ENCODE measurements at regions not wholly inside any gene's neighbourhood (a gene's known extent, or its start where the extent isn't known, plus 50 kb on each side); places are given as distances from the start of the nearest gene placed in this dataset.
A peak's percentile ranks its signal among the peaks of the same experiment; 100 is the strongest.
"Not testable (repeated sequence)": the region's sequence is repeated elsewhere in the genome, so short reads cannot be mapped to it uniquely, and the experiment has no call there.

- Histone ChIP-seq H3K36me3 (ENCODE audit: control insufficient read depth, insufficient read depth, low read length) (no peaks in the 10 kb centered on the region), H3K27ac (ENCODE audit: low read depth, low read length, severe bottlenecking) (no peak overlapping the region), H3K4me3 (ENCODE audit: extremely low read depth, insufficient read depth, low read length, poor library complexity, severe bottlenecking) (no peak overlapping the region), H3K4me1 (ENCODE audit: control insufficient read depth, insufficient read depth, low read length, poor library complexity, severe bottlenecking) (peaks cover 11% of the 10 kb centered on the region), H3K9me3 (ENCODE audit: control insufficient read depth, low read length) (peaks cover 8% of the 10 kb centered on the region)
- WGBS, 2 experiments (ENCODE audit: insufficient coverage in 2 of 2): 100% methylated on average over 1 of the region's 1 CpG; no CpG with 5 or more reads in 1 of the 2 experiments
These were observed 95.2 kb upstream of the JCAD start for GRCh38 chr10:30154561-30154960.

- 90 to 100% methylated on average over 2 of the region's 4 CpGs for WGBS, 2 experiments (ENCODE audit: insufficient coverage in 2 of 2)
- no peak overlapping the region for H3K27ac ChIP-seq (ENCODE audit: low read depth, low read length, severe bottlenecking)
- H3K4me3 ChIP-seq (ENCODE audit: extremely low read depth, insufficient read depth, low read length, poor library complexity, severe bottlenecking): no peak overlapping the region
- no peaks in the 10 kb centered on the region for H3K36me3 ChIP-seq (ENCODE audit: control insufficient read depth, insufficient read depth, low read length)
- H3K9me3 ChIP-seq (ENCODE audit: control insufficient read depth, low read length): peaks cover 8% of the 10 kb centered on the region
- H3K4me1 ChIP-seq (ENCODE audit: control insufficient read depth, insufficient read depth, low read length, poor library complexity, severe bottlenecking): peaks cover 11% of the 10 kb centered on the region
These were observed 94.7 kb upstream of the JCAD start for GRCh38 chr10:30154126-30154525.

GRCh38 chr10:30151581-30152389, 92.4 kb upstream of the JCAD start:
- peaks cover 11% of the 10 kb centered on the region for H3K4me1 ChIP-seq (ENCODE audit: control insufficient read depth, insufficient read depth, low read length, poor library complexity, severe bottlenecking)
- peaks cover 3% of the 10 kb centered on the region for H3K9me3 ChIP-seq (ENCODE audit: control insufficient read depth, low read length)
- H3K36me3 ChIP-seq (ENCODE audit: control insufficient read depth, insufficient read depth, low read length): no peaks in the 10 kb centered on the region
- H3K4me3 ChIP-seq (ENCODE audit: extremely low read depth, insufficient read depth, low read length, poor library complexity, severe bottlenecking): no peak overlapping the region
- H3K27ac ChIP-seq (ENCODE audit: low read depth, low read length, severe bottlenecking): peak overlapping the region; percentile 55
- WGBS, 2 experiments (ENCODE audit: insufficient coverage in 2 of 2): 88 to 90% methylated on average over 5 to 7 of the region's 8 CpGs

- no peak overlapping the region for H3K27ac ChIP-seq (ENCODE audit: low read depth, low read length, severe bottlenecking)
- H3K36me3 ChIP-seq (ENCODE audit: control insufficient read depth, insufficient read depth, low read length): no peaks in the 10 kb centered on the region
- H3K4me3 ChIP-seq (ENCODE audit: extremely low read depth, insufficient read depth, low read length, poor library complexity, severe bottlenecking): no peak overlapping the region
- no peaks in the 10 kb centered on the region for H3K9me3 ChIP-seq (ENCODE audit: control insufficient read depth, low read length)
- WGBS, 2 experiments (ENCODE audit: insufficient coverage in 2 of 2): 29 to 59% methylated on average over 1 of the region's 2 CpGs
- H3K4me1 ChIP-seq (ENCODE audit: control insufficient read depth, insufficient read depth, low read length, poor library complexity, severe bottlenecking): no peaks in the 10 kb centered on the region
These were observed 82.0 kb upstream of the JCAD start for GRCh38 chr10:30141423-30141822.

GRCh38 chr10:30134171-30134945, 75.0 kb upstream of the JCAD start:
- Histone ChIP-seq H3K36me3 (ENCODE audit: control insufficient read depth, insufficient read depth, low read length) (no peaks in the 10 kb centered on the region), H3K4me1 (ENCODE audit: control insufficient read depth, insufficient read depth, low read length, poor library complexity, severe bottlenecking) (peaks cover 5% of the 10 kb centered on the region), H3K4me3 (ENCODE audit: extremely low read depth, insufficient read depth, low read length, poor library complexity, severe bottlenecking) (no peak overlapping the region), H3K9me3 (ENCODE audit: control insufficient read depth, low read length) (no peaks in the 10 kb centered on the region), H3K27ac (ENCODE audit: low read depth, low read length, severe bottlenecking) (no peak overlapping the region)
- 79 to 88% methylated on average over 10 to 11 of the region's 11 CpGs for WGBS, 2 experiments (ENCODE audit: insufficient coverage in 2 of 2)

GRCh38 chr10:30133198-30133597, 73.8 kb upstream of the JCAD start:
- H3K4me3 ChIP-seq (ENCODE audit: extremely low read depth, insufficient read depth, low read length, poor library complexity, severe bottlenecking): no peak overlapping the region
- WGBS, 2 experiments (ENCODE audit: insufficient coverage in 2 of 2): 86 to 100% methylated on average over 1 of the region's 1 CpG
- peaks cover 5% of the 10 kb centered on the region for H3K4me1 ChIP-seq (ENCODE audit: control insufficient read depth, insufficient read depth, low read length, poor library complexity, severe bottlenecking)
- H3K9me3 ChIP-seq (ENCODE audit: control insufficient read depth, low read length): no peaks in the 10 kb centered on the region
- no peak overlapping the region for H3K27ac ChIP-seq (ENCODE audit: low read depth, low read length, severe bottlenecking)
- no peaks in the 10 kb centered on the region for H3K36me3 ChIP-seq (ENCODE audit: control insufficient read depth, insufficient read depth, low read length)

- H3K9me3 ChIP-seq (ENCODE audit: control insufficient read depth, low read length); H3K27ac ChIP-seq (ENCODE audit: low read depth, low read length, severe bottlenecking); H3K4me3 ChIP-seq (ENCODE audit: extremely low read depth, insufficient read depth, low read length, poor library complexity, severe bottlenecking); H3K36me3 ChIP-seq (ENCODE audit: control insufficient read depth, insufficient read depth, low read length); H3K4me1 ChIP-seq (ENCODE audit: control insufficient read depth, insufficient read depth, low read length, poor library complexity, severe bottlenecking): not testable (repeated sequence)
- WGBS, 2 experiments (ENCODE audit: insufficient coverage in 2 of 2): 91% methylated on average over 13 of the region's 13 CpGs
These were observed 72.0 kb upstream of the JCAD start for GRCh38 chr10:30131369-30131768.

GRCh38 chr10:30129326-30129725, 69.9 kb upstream of the JCAD start:
- H3K4me3 ChIP-seq (ENCODE audit: extremely low read depth, insufficient read depth, low read length, poor library complexity, severe bottlenecking); H3K27ac ChIP-seq (ENCODE audit: low read depth, low read length, severe bottlenecking); H3K4me1 ChIP-seq (ENCODE audit: control insufficient read depth, insufficient read depth, low read length, poor library complexity, severe bottlenecking); H3K9me3 ChIP-seq (ENCODE audit: control insufficient read depth, low read length); H3K36me3 ChIP-seq (ENCODE audit: control insufficient read depth, insufficient read depth, low read length): not testable (repeated sequence)
- WGBS, 2 experiments (ENCODE audit: insufficient coverage in 2 of 2): 94 to 100% methylated on average over 1 to 5 of the region's 8 CpGs

GRCh38 chr10:30127120-30127541, 67.7 kb upstream of the JCAD start:
- Histone ChIP-seq H3K4me3 (ENCODE audit: extremely low read depth, insufficient read depth, low read length, poor library complexity, severe bottlenecking) (no peak overlapping the region), H3K27ac (ENCODE audit: low read depth, low read length, severe bottlenecking) (no peak overlapping the region), H3K4me1 (ENCODE audit: control insufficient read depth, insufficient read depth, low read length, poor library complexity, severe bottlenecking) (no peaks in the 10 kb centered on the region), H3K36me3 (ENCODE audit: control insufficient read depth, insufficient read depth, low read length) (no peaks in the 10 kb centered on the region), H3K9me3 (ENCODE audit: control insufficient read depth, low read length) (no peaks in the 10 kb centered on the region)
- WGBS, 2 experiments (ENCODE audit: insufficient coverage in 2 of 2): 92 to 94% methylated on average over 8 of the region's 10 CpGs

GRCh38 chr10:30125496-30125895, 66.1 kb upstream of the JCAD start:
- Histone ChIP-seq H3K4me3 (ENCODE audit: extremely low read depth, insufficient read depth, low read length, poor library complexity, severe bottlenecking) (no peak overlapping the region), H3K4me1 (ENCODE audit: control insufficient read depth, insufficient read depth, low read length, poor library complexity, severe bottlenecking) (no peaks in the 10 kb centered on the region), H3K9me3 (ENCODE audit: control insufficient read depth, low read length) (peaks cover 3% of the 10 kb centered on the region), H3K27ac (ENCODE audit: low read depth, low read length, severe bottlenecking) (no peak overlapping the region), H3K36me3 (ENCODE audit: control insufficient read depth, insufficient read depth, low read length) (no peaks in the 10 kb centered on the region)
- WGBS, 2 experiments (ENCODE audit: insufficient coverage in 2 of 2): 94 to 100% methylated on average over 2 of the region's 2 CpGs

- no peak overlapping the region for H3K27ac ChIP-seq (ENCODE audit: low read depth, low read length, severe bottlenecking)
- H3K36me3 ChIP-seq (ENCODE audit: control insufficient read depth, insufficient read depth, low read length): no peaks in the 10 kb centered on the region
- peaks cover 3% of the 10 kb centered on the region for H3K9me3 ChIP-seq (ENCODE audit: control insufficient read depth, low read length)
- H3K4me1 ChIP-seq (ENCODE audit: control insufficient read depth, insufficient read depth, low read length, poor library complexity, severe bottlenecking): no peaks in the 10 kb centered on the region
- WGBS, 2 experiments (ENCODE audit: insufficient coverage in 2 of 2): 88 to 98% methylated on average over 3 to 5 of the region's 6 CpGs
- H3K4me3 ChIP-seq (ENCODE audit: extremely low read depth, insufficient read depth, low read length, poor library complexity, severe bottlenecking): no peak overlapping the region
These were observed 65.3 kb upstream of the JCAD start for GRCh38 chr10:30124704-30125103.

Measured in mesodermal cell (in vitro differentiated cells).